ENCODE measurements at regions not wholly inside any gene's neighbourhood (a gene's known extent, or its start where the extent isn't known, plus 50 kb on each side); places are given as distances from the start of the nearest gene placed in this dataset.

DNA sequence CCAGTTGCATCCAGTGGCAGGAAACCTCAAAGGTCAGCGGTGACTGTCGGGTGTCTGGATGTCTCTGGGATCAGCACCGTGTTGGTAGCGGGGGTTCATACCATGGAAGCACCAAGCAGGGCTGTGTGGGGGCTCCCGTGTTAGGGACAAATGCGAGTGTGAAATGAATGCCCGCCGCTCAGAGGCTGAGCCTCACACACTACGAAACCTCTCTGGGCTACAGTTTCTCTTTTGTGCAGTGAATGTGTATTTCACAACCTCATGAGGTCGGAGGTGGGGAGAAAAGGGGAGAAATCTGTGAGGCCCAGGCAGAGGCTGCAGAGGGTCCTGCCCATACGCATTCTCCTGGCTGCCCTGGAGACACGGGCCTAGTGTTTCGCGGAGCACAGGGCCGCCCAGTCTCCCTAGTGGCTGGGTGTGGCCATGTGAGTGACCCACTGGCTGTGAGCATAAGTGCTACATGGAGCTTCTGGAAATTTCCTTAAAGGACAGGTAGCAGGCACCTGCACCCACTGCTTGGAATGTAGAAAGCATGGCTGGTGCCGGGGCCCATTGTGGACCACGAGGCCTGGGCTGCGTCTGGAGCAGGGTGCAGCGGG, 138.0 kb upstream of the GLI2 start:
- intact Hi-C loops (cut with DNase I) = no loop called here
- ATAC-seq (no peak), DNase-seq (no peak)

DNA sequence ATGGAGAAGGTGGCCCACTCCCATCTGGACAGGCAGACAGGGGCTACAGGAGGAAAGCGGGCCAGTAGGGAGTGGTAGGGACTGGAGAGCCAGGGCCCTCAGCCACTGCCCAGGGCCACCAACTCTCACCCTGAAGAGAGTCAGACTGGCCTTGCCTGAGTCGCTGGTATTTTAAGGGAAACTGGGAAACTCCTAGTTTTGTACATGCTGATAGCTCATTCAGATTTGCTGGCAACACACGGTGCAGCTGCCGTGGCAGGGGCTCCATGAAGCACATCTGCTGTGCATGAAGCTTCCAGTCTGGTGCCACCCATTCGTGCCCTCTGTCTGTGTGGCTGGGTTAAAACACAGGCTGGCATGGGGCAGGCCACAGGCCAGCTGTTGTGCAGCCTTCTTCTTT, 137.3 kb upstream of the GLI2 start:
- ATAC-seq = no peak
- intact Hi-C loops (cut with DNase I) = no loop called here
- no peak for DNase-seq

DNA sequence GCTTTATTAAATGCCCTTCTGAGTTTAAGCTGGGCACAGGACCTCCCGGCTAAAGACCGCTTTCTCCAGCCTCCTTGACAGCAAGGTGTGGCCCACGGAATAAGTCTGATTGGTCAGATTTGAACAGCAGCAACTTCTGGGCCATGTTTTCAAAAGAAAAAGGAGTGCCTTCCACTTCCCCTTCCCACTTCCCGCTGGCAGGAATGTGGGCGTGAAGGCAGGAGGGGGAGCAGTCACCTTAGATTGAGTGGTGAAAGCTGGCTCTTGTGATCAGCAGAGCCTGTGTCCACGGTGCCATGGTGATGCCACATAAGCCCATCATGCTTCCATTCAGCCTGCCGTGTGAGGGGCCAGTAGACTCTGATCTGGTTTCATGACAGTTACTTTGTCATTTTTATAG, 136.6 kb upstream of the GLI2 start:
- ATAC-seq = no peak
- no peak for DNase-seq
- intact Hi-C loops (cut with DNase I) = no loop called here

DNA sequence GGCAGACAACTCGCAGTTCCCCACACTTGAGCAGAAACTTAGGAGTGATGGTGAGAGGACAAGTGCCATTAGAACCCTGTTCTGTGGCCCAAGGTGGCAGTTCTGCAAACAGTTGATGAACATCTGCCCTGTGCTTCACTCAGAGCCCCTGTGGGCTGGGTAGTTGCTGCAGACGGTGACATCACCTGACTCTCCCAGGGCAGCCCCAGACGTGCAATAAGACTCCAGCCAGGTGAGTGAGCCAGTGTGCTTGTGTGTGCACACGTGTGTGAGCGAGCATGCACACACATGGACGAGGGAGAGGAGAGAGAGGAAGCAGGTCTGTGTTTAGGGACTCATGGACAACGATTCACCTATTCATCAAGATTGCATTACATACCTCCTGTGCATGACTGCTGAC, 136.0 kb upstream of the GLI2 start:
- ATAC-seq (no peak), DNase-seq (no peak)
- intact Hi-C loops (cut with DNase I) = no loop called here

DNA sequence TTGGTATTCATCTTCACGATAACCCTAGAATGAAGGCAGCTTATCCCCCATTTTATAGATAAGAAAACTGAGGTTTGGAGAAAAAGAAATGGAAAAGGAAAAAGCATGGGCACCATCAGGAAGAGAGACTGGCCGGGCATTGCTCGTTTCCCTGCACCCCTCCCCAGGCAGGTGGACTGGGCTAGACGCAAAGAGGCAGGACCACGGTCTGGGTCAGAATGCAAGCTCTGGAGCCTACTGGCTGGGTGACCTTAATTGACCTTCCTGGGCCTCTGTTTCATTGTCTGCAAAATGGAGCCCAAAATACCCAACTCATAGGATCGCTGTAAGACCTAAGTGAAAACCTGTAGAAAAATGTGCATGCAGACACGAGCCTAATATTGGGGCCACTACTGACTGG, 135.3 kb upstream of the GLI2 start:
- intact Hi-C loops (cut with DNase I) = no loop called here
- DNase-seq (no peak), ATAC-seq (no peak)

DNA sequence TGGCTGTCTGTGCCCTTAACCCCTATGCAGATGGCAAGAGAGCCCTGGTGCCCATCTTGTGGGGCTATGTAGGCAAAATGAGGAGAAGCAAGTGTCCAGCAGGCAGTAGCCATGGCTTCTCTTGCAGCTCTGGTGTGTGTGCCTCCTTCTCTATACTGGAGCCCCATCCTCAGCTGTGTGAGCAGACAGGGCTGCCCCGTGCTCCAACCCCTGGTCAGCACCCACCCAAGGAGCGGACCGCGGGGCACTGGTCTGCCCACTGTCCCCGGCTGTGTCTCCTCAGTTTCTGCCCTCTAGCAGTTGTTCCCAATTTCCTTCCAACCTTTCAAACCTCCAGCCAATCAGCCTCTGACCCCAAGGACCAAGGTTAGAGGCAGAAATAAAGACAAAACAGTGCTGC, 134.9 kb upstream of the GLI2 start:
- ATAC-seq (no peak), DNase-seq (no peak)
- intact Hi-C loops (cut with DNase I) = no loop called here

DNA sequence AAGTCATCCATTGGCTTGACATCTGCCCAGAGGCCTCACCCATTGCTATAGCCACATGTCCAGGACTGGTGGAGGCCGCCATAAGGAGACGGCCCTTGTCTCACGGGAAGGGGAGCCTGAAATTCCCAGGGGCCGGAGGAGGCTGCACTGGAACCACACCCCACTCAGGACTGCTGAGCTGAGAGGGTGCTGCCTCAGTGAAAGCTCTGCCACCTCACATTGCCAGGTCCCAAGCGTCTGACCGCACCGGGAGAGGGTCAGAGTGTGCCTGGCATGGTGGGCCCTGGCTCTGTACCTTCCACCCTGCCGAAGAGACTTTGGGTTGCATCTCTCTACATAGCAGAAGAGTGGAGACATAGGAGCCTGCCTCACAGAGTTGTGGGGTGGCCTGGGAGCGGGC, 134.1 kb upstream of the GLI2 start:
- no peak for ATAC-seq
- intact Hi-C loops (cut with DNase I) = no loop called here
- DNase-seq = no peak

DNA sequence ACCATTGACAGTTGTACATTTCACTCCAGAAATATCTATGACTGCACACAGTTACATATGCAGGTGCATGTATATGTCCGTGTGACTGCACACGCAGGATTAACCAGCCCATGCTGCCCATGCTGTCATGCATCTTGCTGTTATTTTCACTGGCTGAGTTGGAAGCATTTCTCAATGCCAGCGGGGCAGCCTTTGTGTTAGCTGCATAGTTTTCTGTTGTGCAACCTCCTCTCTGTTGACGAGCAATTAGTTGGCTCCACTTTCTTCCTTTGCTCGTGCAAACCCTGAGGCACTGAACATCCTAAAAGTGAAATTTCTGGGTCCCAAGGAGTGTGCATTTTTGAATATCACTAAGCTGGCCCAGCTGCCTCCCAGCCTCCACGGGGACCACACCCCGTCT, 133.4 kb upstream of the GLI2 start:
- intact Hi-C loops (cut with DNase I) = no loop called here
- ATAC-seq (no peak), DNase-seq (no peak)

DNA sequence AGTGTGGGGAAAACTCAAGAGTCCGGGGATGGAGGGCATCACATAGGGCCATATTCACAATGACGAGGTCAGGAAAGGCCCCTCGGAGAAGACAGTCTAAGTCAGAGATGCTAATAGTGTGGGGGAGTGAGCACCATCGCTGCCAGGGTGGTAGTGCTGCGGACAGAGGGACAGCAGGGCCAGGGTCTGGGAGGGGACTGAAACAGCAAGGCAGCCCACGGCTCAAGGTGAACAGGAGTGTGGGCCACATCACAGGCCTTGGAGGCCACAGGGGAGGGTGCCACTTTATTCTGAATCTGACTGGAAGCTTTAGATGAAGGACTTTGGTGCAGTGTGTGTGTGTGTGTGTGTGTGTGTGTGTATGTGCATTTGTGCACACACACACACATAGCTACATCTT, 130.9 kb upstream of the GLI2 start:
- DNase-seq (no peak), ATAC-seq (no peak)
- intact Hi-C loops (cut with DNase I) = no loop called here

DNA sequence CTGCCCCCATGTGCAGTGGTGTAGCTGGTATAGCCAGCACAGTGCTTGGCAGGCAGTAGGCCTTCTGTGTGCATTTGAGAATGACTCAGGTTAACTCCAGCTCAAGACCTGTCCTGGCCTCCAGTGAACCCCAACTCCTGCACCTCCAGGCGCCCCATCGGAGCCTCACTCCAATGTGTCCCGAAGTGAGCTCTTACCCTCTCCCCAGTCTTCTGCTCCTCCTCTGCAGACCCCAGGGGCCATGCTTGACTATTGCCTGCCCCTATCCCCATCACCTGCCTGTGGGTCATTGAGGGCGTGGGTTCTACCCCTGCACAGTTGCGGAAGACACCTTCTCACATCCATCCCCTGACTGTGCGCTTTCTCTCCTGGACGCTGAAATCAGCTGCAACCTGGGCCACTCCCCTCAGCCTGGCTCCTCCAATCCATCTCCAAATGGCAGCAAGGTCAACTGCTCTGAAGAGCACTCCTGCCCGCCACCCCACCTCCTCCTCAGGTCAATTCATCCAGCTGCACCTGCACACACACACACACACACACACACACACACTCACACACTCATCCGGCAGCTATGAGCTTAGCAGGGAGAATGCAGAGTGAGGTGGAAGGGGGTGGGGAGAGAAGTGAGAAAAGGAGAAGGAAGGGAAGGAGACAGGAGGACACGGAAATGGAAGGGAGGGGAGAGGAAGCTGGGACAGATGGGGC, 130.3 kb upstream of the GLI2 start:
- ATAC-seq = no peak
- DNase-seq = no peak
- intact Hi-C loops (cut with DNase I) = no loop called here

DNA sequence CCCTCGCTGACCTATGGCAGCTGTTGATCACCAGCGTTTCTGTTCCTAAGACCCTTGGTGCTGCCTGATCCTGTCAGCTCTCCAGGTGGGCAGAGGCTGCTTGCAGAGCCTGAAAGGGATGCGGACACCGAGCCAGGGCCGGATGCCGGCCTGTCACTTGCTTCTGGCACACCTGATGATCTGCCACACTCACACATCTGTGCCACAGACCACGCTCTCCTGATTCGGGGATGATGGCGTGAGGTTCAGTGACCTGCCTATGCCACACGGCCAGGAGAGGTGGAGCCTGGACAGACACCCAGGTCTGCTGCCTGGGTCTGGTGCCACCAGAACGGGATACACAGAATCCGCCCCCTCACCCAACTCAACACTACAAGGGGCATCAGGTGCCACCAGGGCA, 129.4 kb upstream of the GLI2 start:
- intact Hi-C loops (cut with DNase I) = no loop called here
- ATAC-seq = no peak
- no peak for DNase-seq

DNA sequence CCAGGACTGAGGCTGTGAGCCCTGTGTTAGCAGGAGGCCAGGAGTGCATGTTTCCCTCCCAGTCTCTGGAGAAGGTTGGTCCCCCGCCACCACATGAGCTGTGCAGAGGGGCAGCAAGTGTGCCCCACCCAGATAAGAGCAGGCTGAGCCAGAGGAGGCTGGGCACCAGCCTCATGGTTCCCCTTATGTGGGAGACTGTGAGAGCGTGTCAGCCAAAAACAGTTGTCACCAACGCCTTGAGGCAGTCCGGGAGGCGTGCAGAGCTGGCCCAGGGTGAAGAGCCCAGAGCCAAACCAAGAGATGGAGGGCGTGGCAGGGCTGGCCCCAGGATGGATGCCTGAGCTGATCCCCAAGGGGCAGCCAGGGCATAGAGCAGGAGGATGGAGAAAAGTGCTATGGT, 128.7 kb upstream of the GLI2 start:
- ATAC-seq = peak; percentile 57 to 58
- no peak for DNase-seq
- intact Hi-C loops (cut with DNase I) = no loop called here

DNA sequence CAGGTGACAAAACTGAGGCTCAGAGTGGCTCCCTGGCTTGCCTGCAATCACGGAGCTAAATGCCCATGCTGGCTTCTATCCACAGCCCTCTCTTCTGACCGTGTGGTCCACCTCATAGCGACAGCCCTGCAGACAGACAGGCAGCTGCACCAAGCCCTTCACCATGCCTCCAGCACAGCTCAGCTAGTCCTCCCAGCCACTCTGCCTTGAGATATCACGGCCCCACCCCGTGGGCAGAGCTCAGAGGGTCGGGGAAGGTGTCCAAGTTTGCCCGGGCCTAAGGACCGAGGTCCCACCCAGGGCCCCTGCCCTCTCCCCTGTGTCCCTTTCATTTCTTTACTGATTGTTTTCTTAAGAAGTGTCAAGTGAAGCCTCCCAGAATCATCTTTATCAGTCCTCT, 128.2 kb upstream of the GLI2 start:
- intact Hi-C loops (cut with DNase I) = no loop called here
- ATAC-seq = no peak
- DNase-seq = no peak

DNA sequence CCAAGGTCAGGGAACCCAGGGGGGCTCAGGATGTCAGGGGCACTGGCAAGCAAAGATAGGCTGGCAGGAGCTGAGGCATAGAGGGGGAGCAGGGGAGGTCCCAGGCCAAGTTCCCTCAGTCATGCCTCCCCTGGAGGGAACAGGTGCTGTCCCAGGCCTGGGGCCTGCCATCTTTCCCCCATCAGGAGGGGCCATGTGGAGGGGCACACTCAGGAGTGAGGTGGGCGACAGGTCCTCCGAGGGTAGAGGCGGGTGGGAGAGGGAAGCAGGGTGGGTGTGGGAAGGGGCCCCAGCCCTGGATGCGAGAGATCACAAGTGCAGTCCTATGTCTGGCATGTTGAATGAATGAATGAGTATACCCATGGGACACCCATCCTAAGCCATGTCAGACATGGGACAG, 127.7 kb upstream of the GLI2 start:
- DNase-seq = peak; percentile 14
- no peak for ATAC-seq
- intact Hi-C loops (cut with DNase I) = no loop called here

DNA sequence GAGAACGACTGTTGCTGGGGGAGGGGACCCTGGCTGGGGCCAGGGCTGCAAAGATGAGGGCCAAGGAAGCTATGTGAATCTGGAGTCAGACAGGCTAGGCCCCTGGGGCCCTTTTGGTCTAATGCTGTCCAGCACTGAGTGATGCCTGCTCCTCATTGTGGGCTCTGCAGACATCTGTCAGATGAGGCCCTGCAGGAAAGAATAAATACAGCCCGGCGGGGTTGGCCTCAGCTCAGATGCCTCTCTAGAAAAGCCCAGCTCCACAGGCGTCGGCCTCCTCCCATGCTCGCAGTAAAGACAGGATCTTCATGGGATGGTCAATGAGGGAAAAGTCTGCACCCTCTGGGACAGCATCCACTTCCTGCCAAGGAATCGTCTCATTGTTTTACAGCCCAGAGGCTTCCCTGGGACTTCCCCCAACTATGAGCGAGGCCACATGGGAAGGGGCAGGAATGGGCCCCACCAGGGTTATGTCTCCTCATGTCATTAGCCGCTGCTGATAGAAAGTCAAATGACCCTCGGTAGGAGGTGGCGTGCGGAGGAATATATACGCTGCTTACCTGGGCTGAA, 125.8 kb upstream of the GLI2 start:
- no peak for ATAC-seq
- no peak for DNase-seq
- intact Hi-C loops (cut with DNase I) = no loop called here

DNA sequence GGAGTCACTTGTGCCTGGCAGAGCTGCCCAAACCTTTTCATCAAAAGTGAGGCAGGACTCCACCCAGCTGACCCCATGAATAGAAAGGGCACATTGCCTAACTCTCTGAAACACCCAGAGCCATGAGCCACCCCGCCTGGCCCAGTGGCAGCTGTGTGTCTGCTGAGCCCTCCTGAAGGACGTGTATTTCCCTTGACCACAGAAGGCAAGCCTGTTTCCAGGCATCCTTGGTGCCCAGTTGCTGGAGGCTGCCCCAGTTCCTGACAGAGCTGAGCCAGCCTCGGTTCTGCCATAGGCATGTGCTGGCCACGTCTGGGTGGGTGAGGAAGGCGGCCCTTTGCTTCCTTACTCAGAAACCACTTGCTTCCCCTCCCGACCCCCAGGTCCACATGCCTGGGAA, 124.7 kb upstream of the GLI2 start:
- intact Hi-C loops (cut with DNase I) = no loop called here
- ATAC-seq (no peak), DNase-seq (no peak)

DNA sequence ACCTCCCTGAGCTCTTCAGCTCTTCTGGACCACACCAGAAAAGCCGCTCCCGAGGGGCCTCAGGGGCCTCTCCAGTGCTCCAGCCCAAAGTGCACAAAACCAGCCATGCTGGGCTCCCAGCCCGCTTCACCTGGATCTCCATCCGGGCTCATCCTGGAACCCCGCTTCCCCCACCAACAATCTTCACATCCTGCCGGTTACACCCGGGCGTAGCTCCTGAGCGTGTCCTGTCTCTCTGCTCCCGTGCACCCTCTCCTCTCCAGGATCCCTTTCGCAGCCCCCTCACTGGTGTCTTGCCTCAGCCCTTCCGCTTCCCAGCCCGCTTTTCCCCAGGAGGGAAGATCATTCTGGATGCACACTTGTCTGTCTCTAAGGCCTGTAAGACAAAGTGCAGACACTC, 123.7 kb upstream of the GLI2 start:
- DNase-seq = no peak

DNA sequence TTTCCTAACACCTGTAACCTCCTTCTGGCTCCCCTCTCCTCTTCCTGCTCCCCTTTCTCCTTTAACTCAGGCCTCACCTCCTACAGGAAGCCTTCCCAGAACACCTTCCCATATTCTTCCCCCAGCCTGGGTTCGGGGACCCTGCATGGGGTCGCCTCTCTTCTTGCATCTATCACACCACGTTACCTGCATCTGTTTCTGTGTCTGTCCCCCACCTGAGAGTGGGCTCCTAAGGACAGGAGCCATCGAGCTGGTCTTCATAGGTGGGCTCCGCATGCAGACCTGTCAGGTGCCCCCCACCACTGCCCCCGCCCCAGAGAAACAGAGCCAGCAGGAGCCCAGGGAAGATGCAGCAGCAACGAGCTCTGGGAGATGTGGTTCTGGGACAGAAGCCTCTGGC, 123.2 kb upstream of the GLI2 start:
- ATAC-seq (no peak), DNase-seq (no peak)
- intact Hi-C loops (cut with DNase I) = no loop called here

More for the DNA sequence above, 123.7 kb upstream of the GLI2 start:
- intact Hi-C loops (cut with DNase I) = no loop called here
- no peak for ATAC-seq

DNA sequence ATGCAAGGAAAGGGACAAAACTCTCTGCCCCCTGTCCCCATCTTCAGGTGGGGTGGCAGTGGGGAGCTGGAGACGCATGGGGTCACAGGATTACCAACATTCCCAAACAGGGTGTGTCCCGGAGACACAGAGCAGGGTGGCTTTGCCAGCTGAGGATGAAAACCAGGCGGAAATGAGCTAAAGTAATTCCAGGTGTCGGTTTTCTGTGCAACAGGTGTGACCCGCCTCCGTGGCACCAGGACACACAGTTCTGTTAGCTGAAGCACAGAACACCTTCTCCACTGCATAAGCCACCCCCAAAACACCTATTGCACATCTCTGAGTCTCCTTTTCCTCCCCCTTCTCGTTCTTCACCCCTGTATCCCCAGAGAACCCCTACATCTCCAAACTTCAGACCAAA, 122.7 kb upstream of the GLI2 start:
- no peak for ATAC-seq
- no peak for DNase-seq
- intact Hi-C loops (cut with DNase I) = no loop called here

DNA sequence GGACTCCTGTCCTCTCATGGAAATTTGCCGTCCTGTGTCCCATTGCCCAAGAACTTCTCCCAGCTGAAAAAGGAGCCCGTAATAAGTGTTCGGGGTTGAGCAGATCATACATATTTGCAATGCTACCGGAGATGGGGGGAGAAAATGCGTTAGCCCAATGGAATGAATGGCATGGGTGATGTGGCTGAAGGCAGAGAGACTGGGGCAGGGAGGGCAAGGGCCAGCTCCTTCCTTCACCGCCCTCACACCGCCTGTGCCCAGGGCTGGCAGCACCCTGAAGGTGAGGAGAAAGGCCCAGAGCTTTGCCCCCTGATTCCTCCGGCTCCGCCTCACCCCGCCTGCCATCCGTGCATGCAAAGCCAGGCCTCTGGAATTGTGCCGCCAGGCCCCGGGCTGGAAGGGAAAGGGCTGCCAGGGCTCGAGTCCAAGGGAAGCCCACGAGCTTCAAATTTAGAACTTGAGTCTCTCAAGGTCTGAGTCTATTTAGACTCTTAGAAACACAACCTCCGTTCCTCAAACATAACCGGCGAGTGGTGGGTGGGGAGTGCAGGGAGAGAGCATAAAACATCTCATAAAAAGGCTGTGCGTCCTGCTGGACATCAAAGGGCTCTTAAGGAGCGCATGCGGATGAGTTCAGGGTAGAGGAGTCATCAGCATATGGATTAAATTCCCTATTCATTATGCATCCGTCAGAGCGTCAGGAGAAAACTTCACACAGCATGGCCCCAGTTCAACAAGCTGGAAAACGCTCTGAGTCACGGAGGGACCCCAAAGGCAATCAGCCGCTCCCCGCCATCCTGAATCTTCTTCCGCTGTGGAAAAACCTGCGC, 121.7 kb upstream of the GLI2 start:
- ATAC-seq (no peak), DNase-seq (no peak)
- intact Hi-C loops (cut with DNase I) = no loop called here

DNA sequence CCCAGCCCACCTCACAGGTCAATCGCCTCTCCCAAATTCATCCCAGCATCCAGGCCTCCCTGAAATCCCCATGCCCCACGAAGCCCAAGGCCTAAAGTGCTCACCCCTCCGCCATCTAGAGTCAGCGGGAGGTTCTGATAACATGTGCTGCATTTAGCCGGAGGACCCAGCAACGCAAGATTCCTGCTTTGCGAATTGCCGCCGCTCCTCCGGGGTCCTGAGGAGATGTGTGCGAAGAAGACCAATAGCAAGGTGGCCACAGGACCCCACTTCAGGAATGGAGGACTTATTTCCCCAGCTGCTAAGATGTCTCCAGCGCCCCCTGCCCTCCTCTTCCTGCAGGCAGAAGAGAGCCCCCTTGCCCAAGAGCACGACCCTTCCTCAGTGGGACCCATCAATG, 120.8 kb upstream of the GLI2 start:
- intact Hi-C loops (cut with DNase I) = no loop called here
- DNase-seq (no peak), ATAC-seq (no peak)

Measured in left cardiac atrium (tissue), 4 donors.